ENCODE measurements at regions not wholly inside any gene's neighbourhood (a gene's known extent, or its start where the extent isn't known, plus 50 kb on each side); places are given as distances from the start of the nearest gene placed in this dataset.

- H3K27ac Mint-ChIP-seq, result no peak overlapping the region
- peaks cover 0 to 2% (median 0%) of the 10 kb centered on the region in 8 donors for H3K9me3 Mint-ChIP-seq
- Histone ChIP-seq H3K9me3 (ENCODE audit: control insufficient read depth in 1 of 2, low read length in 2 of 2) (no peaks in the 10 kb centered on the region), H3K4me1 (ENCODE audit: insufficient read depth, low read length) (peaks cover 6% of the 10 kb centered on the region), H3K27me3 (ENCODE audit: insufficient read depth, low read length) (no peaks in the 10 kb centered on the region), H3K4me3 (ENCODE audit: low read length in 2 of 2) (no peak overlapping the region), H3K27ac (ENCODE audit: low read depth, low read length) (no peak overlapping the region), H3K36me3 (ENCODE audit: insufficient read depth, low read length) (no peaks in the 10 kb centered on the region)
- H3K27me3 Mint-ChIP-seq, result peaks cover 0 to 4% of the 10 kb centered on the region in 2 donors
- intact Hi-C loops (cut with micrococcal nuclease), result no loop called here
- no peak for DNase-seq
- H3K36me3 Mint-ChIP-seq, result no peaks in the 10 kb centered on the region
- ChIA-PET CTCF (ENCODE audit: partially characterized antibody) (no interaction called here), POLR2A (ENCODE audit: partially characterized antibody) (no interaction called here)
- peaks cover 6 to 7% (median 7%) of the 10 kb centered on the region in 4 donors for H3K4me1 Mint-ChIP-seq
- no peak overlapping the region for H3K4me3 Mint-ChIP-seq
Measured at GRCh38 chr12:131482686-131483085, 228.2 kb upstream of the SFSWAP start.

GRCh38 chr12:131486451-131487230, 224.2 kb upstream of the SFSWAP start:
- H3K27me3 ChIP-seq (ENCODE audit: insufficient read depth, low read length), result no peaks in the 10 kb centered on the region
- no peak for DNase-seq
- intact Hi-C loops (cut with micrococcal nuclease), result no loop called here
- no peak overlapping the region for H3K27ac ChIP-seq (ENCODE audit: low read depth, low read length)
- H3K4me3 ChIP-seq (ENCODE audit: low read length in 2 of 2), result no peak overlapping the region
- Mint-ChIP-seq H3K36me3 (no peaks in the 10 kb centered on the region), H3K27me3 (no peaks in the 10 kb centered on the region), H3K27ac (peak overlapping the region in 4 of 7 donors; percentile 1 to 87 (median 41)), H3K4me1 (peaks cover 11 to 13% (median 11%) of the 10 kb centered on the region in 4 donors), H3K4me3 (no peak overlapping the region), H3K9me3 (no peaks in the 10 kb centered on the region)
- POLR2A ChIA-PET (ENCODE audit: partially characterized antibody), result no interaction called here
- peaks cover 6% of the 10 kb centered on the region for H3K4me1 ChIP-seq (ENCODE audit: insufficient read depth, low read length)
- CTCF ChIA-PET (ENCODE audit: partially characterized antibody), result no interaction called here
- no peaks in the 10 kb centered on the region for H3K9me3 ChIP-seq (ENCODE audit: control insufficient read depth in 1 of 2, low read length in 2 of 2)
- H3K36me3 ChIP-seq (ENCODE audit: insufficient read depth, low read length), result no peaks in the 10 kb centered on the region

- peak overlapping the region in 6 of 7 donors; percentile 23 to 87 (median 63) for H3K27ac Mint-ChIP-seq
Measured at GRCh38 chr12:131487388-131488124, 223.3 kb upstream of the SFSWAP start.

GRCh38 chr12:131489718-131490117, 221.2 kb upstream of the SFSWAP start:
- Histone ChIP-seq H3K27ac (ENCODE audit: low read depth, low read length) (no peak overlapping the region), H3K9me3 (ENCODE audit: control insufficient read depth in 1 of 2, low read length in 2 of 2) (no peaks in the 10 kb centered on the region), H3K27me3 (ENCODE audit: insufficient read depth, low read length) (no peaks in the 10 kb centered on the region), H3K4me3 (ENCODE audit: low read length in 2 of 2) (no peak overlapping the region), H3K36me3 (ENCODE audit: insufficient read depth, low read length) (no peaks in the 10 kb centered on the region), H3K4me1 (ENCODE audit: insufficient read depth, low read length) (peaks cover 6% of the 10 kb centered on the region)
- Mint-ChIP-seq H3K4me1 (peaks cover 11 to 14% (median 12%) of the 10 kb centered on the region in 4 donors), H3K27me3 (no peaks in the 10 kb centered on the region), H3K36me3 (no peaks in the 10 kb centered on the region), H3K4me3 (no peak overlapping the region), H3K9me3 (no peaks in the 10 kb centered on the region), H3K27ac (no peak overlapping the region)
- ChIA-PET CTCF (ENCODE audit: partially characterized antibody) (no interaction called here), POLR2A (ENCODE audit: partially characterized antibody) (no interaction called here)
- no peak for DNase-seq
- intact Hi-C loops (cut with micrococcal nuclease), result no loop called here

More at GRCh38 chr12:131487388-131488124, 223.3 kb upstream of the SFSWAP start:
- Mint-ChIP-seq H3K4me3 (peak overlapping the region in 3 of 8 donors; percentile 11 to 28 (median 12)), H3K27me3 (no peaks in the 10 kb centered on the region), H3K36me3 (no peaks in the 10 kb centered on the region), H3K9me3 (no peaks in the 10 kb centered on the region), H3K4me1 (peaks cover 11 to 13% (median 11%) of the 10 kb centered on the region in 4 donors)
- no peaks in the 10 kb centered on the region for H3K27me3 ChIP-seq (ENCODE audit: insufficient read depth, low read length)
- peaks cover 6% of the 10 kb centered on the region for H3K4me1 ChIP-seq (ENCODE audit: insufficient read depth, low read length)
- ChIA-PET CTCF (ENCODE audit: partially characterized antibody) (no interaction called here), POLR2A (ENCODE audit: partially characterized antibody) (no interaction called here)
- H3K4me3 ChIP-seq (ENCODE audit: low read length in 2 of 2), result no peak overlapping the region
- peak in 1 of 5 donors; percentile 3 for DNase-seq
- intact Hi-C loops (cut with micrococcal nuclease), result no loop called here
- no peaks in the 10 kb centered on the region for H3K9me3 ChIP-seq (ENCODE audit: control insufficient read depth in 1 of 2, low read length in 2 of 2)
- H3K36me3 ChIP-seq (ENCODE audit: insufficient read depth, low read length), result no peaks in the 10 kb centered on the region
- no peak overlapping the region for H3K27ac ChIP-seq (ENCODE audit: low read depth, low read length)

GRCh38 chr12:131491155-131491554, 219.7 kb upstream of the SFSWAP start:
- Histone ChIP-seq H3K4me1 (ENCODE audit: insufficient read depth, low read length) (peaks cover 6% of the 10 kb centered on the region), H3K9me3 (ENCODE audit: control insufficient read depth in 1 of 2, low read length in 2 of 2) (no peaks in the 10 kb centered on the region), H3K4me3 (ENCODE audit: low read length in 2 of 2) (no peak overlapping the region), H3K27me3 (ENCODE audit: insufficient read depth, low read length) (no peaks in the 10 kb centered on the region), H3K36me3 (ENCODE audit: insufficient read depth, low read length) (no peaks in the 10 kb centered on the region), H3K27ac (ENCODE audit: low read depth, low read length) (no peak overlapping the region)
- Mint-ChIP-seq H3K36me3 (no peaks in the 10 kb centered on the region), H3K27ac (no peak overlapping the region), H3K4me1 (peaks cover 13 to 18% (median 16%) of the 10 kb centered on the region in 4 donors), H3K4me3 (no peak overlapping the region), H3K9me3 (no peaks in the 10 kb centered on the region), H3K27me3 (no peaks in the 10 kb centered on the region)
- no peak for DNase-seq
- CTCF ChIA-PET (ENCODE audit: partially characterized antibody), result no interaction called here
- intact Hi-C loops (cut with micrococcal nuclease), result no loop called here
- POLR2A ChIA-PET (ENCODE audit: partially characterized antibody), result no interaction called here

DNA sequence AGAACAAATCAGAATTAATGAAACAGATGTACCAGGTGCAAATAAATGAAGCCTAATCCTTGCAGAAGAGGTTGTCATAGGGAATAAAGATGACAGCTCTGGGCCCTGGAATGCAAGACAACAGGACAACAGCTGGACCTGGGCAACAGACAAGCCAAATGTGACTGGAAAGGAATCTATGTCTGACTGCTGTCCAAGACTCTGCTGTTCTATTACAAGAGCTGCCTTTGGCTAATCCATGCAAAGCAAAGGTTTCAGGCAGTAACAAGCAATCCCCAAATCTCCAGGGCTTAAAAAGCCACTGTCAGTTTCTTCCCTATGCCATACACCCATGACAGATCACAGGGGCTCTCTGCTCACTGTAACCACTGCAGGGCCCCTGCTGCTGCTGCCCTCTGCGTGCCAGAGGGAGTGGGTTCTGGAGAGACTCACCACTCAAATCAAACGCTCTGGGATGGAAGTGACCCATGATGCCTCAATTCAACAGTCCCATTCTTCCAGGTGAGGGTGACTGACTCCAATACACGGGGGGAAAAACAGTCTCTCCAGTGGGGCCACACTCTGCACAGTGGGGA, 218.9 kb upstream of the SFSWAP start:
- Histone ChIP-seq H3K27me3 (ENCODE audit: insufficient read depth, low read length) (no peaks in the 10 kb centered on the region), H3K4me1 (ENCODE audit: insufficient read depth, low read length) (peaks cover 6% of the 10 kb centered on the region), H3K4me3 (ENCODE audit: low read length in 2 of 2) (no peak overlapping the region), H3K27ac (ENCODE audit: low read depth, low read length) (no peak overlapping the region), H3K36me3 (ENCODE audit: insufficient read depth, low read length) (no peaks in the 10 kb centered on the region), H3K9me3 (ENCODE audit: control insufficient read depth in 1 of 2, low read length in 2 of 2) (no peaks in the 10 kb centered on the region)
- Mint-ChIP-seq H3K4me3 (no peak overlapping the region), H3K36me3 (no peaks in the 10 kb centered on the region), H3K27ac (peak overlapping the region in 1 of 7 donors; percentile 44), H3K9me3 (no peaks in the 10 kb centered on the region), H3K4me1 (peaks cover 13 to 18% (median 16%) of the 10 kb centered on the region in 4 donors), H3K27me3 (no peaks in the 10 kb centered on the region)
- ChIA-PET CTCF (ENCODE audit: partially characterized antibody) (no interaction called here), POLR2A (ENCODE audit: partially characterized antibody) (no interaction called here)
- DNase-seq, result no peak
- intact Hi-C loops (cut with micrococcal nuclease), result no loop called here

DNA sequence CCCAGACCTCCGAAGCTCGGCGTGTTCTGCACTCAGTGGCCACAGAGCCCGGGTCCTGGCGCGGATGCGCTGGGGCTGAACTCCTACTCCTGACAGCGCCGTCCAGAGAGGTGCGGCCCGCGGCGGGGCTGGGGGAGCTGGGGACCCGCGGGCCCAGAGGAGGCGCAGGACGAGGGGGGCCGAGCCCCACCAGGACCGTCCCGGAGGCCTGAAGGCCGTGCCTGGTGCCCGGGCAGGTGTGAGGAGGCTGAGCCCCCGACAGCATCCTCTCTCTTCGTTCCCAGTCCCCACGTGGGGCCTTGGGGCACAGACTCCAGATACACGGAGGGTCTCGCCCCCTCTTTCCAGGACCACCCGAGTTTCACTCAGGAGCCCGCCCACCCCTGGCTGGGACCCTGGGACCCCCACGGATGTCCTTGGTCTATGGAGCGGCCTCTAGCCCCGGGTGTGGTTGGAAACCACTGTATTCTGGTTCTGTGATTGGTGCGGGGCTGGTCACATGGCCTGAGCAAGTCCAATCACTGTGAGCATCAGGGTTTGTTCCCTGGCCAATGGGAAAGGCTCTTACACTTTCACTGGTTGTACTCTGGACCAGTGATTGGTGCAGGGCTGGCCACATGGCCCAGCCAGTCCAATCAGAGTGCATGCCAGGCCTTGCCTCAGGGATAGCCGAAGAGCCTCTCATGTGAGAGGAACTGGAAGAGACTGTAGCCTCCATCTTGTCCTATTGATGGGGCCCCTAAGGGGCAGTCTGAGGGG, 217.6 kb upstream of the SFSWAP start:
- Mint-ChIP-seq H3K9me3 (no peaks in the 10 kb centered on the region), H3K27me3 (no peaks in the 10 kb centered on the region), H3K4me1 (peaks cover 2 to 7% (median 4%) of the 10 kb centered on the region in 4 donors), H3K4me3 (no peak overlapping the region), H3K27ac (no peak overlapping the region), H3K36me3 (no peaks in the 10 kb centered on the region)
- Histone ChIP-seq H3K27ac (ENCODE audit: low read depth, low read length) (no peak overlapping the region), H3K4me1 (ENCODE audit: insufficient read depth, low read length) (no peaks in the 10 kb centered on the region), H3K4me3 (ENCODE audit: low read length in 2 of 2) (no peak overlapping the region), H3K27me3 (ENCODE audit: insufficient read depth, low read length) (no peaks in the 10 kb centered on the region), H3K36me3 (ENCODE audit: insufficient read depth, low read length) (no peaks in the 10 kb centered on the region), H3K9me3 (ENCODE audit: control insufficient read depth in 1 of 2, low read length in 2 of 2) (no peaks in the 10 kb centered on the region)
- intact Hi-C loops (cut with micrococcal nuclease), result no loop called here
- ChIA-PET POLR2A (ENCODE audit: partially characterized antibody) (no interaction called here), CTCF (ENCODE audit: partially characterized antibody) (no interaction called here)
- DNase-seq, result no peak

Data from CD4-positive, alpha-beta memory T cell (primary cell).